Liver (tissue), 3 donors: ENCODE measurements at regions not wholly inside any gene's neighbourhood (a gene's known extent, or its start where the extent isn't known, plus 50 kb on each side); places are given as distances from the start of the nearest gene placed in this dataset.

ENCODE experiments used
- ATF3 ChIP-seq: IDR thresholded peaks from 2 replicates; pipeline ENCODE4 v1.6.1; 2016; ENCODE audit warnings: antibody characterized with exemption
- CTCF ChIP-seq: fragments of 150-350 bp; IDR thresholded peaks from 2 replicates; pipeline ENCODE4 v1.5.1; 2017; ENCODE audit warnings: improper control_type of control experiment, low read depth, low read length; ENCODE audit not compliant: missing input control
- FOXA1 ChIP-seq: IDR thresholded peaks from 2 replicates; pipeline ENCODE4 v1.6.1; 2016; ENCODE audit warnings: antibody characterized with exemption
- MAX ChIP-seq: IDR thresholded peaks from 2 replicates; pipeline ENCODE4 v1.6.1; 2016; ENCODE audit warnings: antibody characterized with exemption
- RAD21 ChIP-seq, 2 donors: IDR thresholded peaks; 2 replicates each; pipeline ENCODE4 v1.6.1; 2016; ENCODE audit warnings: antibody characterized with exemption in 2 of 2, mild to moderate bottlenecking in 2 of 2
- YY1 ChIP-seq: IDR thresholded peaks from 2 replicates; pipeline ENCODE4 v1.6.1; 2016; ENCODE audit warnings: antibody characterized with exemption, mild to moderate bottlenecking
- donor health status: healthy.
- donor health status: healthy.

GRCh38 chr7:17589671-17590070, 291.2 kb downstream of the AHR start:
- TF ChIP-seq CTCF = no peak
- TF ChIP-seq YY1 = no peak
- TF ChIP-seq RAD21 (IDR thresholded peaks at IDR 0.05) = no peak
- no peak for TF ChIP-seq FOXA1
- no peak for TF ChIP-seq MAX
- TF ChIP-seq ATF3 = no peak
